Tibial artery (tissue), 4 donors: ENCODE measurements at regions not wholly inside any gene's neighbourhood (a gene's known extent, or its start where the extent isn't known, plus 50 kb on each side); places are given as distances from the start of the nearest gene placed in this dataset.

Experiments used
- DNase-seq, 2 donors: peaks; one replicate each; pipeline ENCODE4 v3.0.0-alpha.2; 2019
- H3K27ac ChIP-seq, 2 donors: fragments of 200-600 bp; sonication (generic) in 1 of 2; 1 replicate in 1 of 2; 2 replicates in 1 of 2; pipeline ENCODE4 v1.5.1; 2018 to 2019; ENCODE audit warnings: mild to moderate bottlenecking in 1 of 2
- H3K27me3 ChIP-seq, 2 donors: fragments of 200-600 bp; sonication (generic) in 1 of 2; one replicate each; pipeline versions ENCODE4 v1.5.1 to v1.6.0; 2016 to 2019
- H3K36me3 ChIP-seq, 3 donors: fragments of 200-600 bp; sonication (generic) in 2 of 3; one replicate each; pipeline ENCODE4 v1.5.1; 2016 to 2019; ENCODE audit warnings: mild to moderate bottlenecking in 2 of 3
- H3K4me1 ChIP-seq, 4 donors: fragments of 200-600 bp; sonication (generic) in 2 of 4; 1 replicate in 3 of 4; 2 replicates in 1 of 4; pipeline ENCODE4 v1.5.1; 2016 to 2019
- H3K4me3 ChIP-seq, 2 donors: fragments of 200-600 bp; sonication (generic) in 1 of 2; 1 replicate in 1 of 2; 2 replicates in 1 of 2; pipeline ENCODE4 v1.5.1; 2018 to 2019; ENCODE audit warnings: mild to moderate bottlenecking in 2 of 2
- H3K9me3 ChIP-seq, 3 donors: fragments of 200-600 bp; sonication (generic) in 1 of 3; one replicate each; pipeline ENCODE4 v1.5.1; 2016 to 2019
- intact Hi-C: fragments of 100-400 bp; cut with DNase I; formaldehyde crosslinking; loops from one replicate; pipeline ENCODE4 v1.15.0; 2023; ENCODE audit warnings: low total_unique reads
- TF ChIP-seq, protein P1 (sequence below), 2 experiments: fragments of 200-600 bp in 1 of 2; fragments of 450-650 bp in 1 of 2; IDR thresholded peaks; one replicate each; pipeline ENCODE4 v1.5.1; 2017 to 2019; ENCODE audit warnings: antibody characterized with exemption in 2 of 2, mild to moderate bottlenecking in 1 of 2, moderate library complexity in 1 of 2

DNA sequence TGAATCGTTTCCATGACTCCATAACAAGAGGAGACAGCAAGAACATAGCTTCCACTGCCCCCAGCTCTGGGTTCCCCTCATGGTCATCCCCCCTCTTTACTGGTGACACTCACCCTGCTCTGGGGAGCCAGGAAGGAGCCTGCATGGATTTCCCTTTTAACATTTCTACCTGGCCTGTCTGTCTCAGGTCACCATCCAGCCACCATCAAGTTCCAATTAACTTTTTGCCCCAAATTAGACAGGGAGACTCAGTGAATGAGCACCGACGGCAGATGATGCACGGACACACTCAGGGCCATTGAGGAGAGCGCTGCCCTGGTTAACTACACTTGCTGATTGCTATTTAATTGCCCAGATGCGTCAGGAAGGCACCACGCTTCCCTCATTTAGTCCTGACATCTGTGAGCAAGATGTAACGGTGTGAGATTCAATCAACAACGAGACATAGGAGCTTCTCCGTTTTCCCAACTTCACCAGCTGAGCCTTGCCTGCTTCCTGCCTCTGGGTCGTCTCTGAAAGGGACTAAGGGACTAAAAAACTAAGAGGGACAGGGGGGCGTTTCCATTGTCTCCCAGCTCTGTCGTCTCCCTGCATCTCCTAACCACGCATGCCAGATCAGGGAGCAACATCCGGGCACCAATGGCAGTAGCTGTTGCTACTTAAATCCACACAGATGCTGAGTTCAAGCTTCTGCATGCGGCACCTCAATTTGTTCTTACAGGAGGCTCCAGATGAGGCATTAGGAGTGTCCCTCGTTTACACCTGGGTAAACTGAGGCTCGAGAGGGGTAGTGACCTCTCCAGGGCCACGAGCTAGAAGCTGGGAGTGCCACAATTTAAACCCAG lies 426.7 kb downstream of the NPHP4 start:
- H3K4me3 ChIP-seq = no peak overlapping the region
- H3K9me3 ChIP-seq = no peaks in the 10 kb centered on the region
- TF ChIP-seq, protein P1, sequence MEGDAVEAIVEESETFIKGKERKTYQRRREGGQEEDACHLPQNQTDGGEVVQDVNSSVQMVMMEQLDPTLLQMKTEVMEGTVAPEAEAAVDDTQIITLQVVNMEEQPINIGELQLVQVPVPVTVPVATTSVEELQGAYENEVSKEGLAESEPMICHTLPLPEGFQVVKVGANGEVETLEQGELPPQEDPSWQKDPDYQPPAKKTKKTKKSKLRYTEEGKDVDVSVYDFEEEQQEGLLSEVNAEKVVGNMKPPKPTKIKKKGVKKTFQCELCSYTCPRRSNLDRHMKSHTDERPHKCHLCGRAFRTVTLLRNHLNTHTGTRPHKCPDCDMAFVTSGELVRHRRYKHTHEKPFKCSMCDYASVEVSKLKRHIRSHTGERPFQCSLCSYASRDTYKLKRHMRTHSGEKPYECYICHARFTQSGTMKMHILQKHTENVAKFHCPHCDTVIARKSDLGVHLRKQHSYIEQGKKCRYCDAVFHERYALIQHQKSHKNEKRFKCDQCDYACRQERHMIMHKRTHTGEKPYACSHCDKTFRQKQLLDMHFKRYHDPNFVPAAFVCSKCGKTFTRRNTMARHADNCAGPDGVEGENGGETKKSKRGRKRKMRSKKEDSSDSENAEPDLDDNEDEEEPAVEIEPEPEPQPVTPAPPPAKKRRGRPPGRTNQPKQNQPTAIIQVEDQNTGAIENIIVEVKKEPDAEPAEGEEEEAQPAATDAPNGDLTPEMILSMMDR (IDR thresholded peaks at IDR 0.05) = no peak
- no peaks in the 10 kb centered on the region for H3K4me1 ChIP-seq
- peak in 1 of 2 donors; percentile 21 for DNase-seq
- intact Hi-C loops = no loop called here
- no peak overlapping the region for H3K27ac ChIP-seq
- peaks cover 0 to 10% of the 10 kb centered on the region in 2 donors for H3K27me3 ChIP-seq
- H3K36me3 ChIP-seq = no peaks in the 10 kb centered on the region

DNA sequence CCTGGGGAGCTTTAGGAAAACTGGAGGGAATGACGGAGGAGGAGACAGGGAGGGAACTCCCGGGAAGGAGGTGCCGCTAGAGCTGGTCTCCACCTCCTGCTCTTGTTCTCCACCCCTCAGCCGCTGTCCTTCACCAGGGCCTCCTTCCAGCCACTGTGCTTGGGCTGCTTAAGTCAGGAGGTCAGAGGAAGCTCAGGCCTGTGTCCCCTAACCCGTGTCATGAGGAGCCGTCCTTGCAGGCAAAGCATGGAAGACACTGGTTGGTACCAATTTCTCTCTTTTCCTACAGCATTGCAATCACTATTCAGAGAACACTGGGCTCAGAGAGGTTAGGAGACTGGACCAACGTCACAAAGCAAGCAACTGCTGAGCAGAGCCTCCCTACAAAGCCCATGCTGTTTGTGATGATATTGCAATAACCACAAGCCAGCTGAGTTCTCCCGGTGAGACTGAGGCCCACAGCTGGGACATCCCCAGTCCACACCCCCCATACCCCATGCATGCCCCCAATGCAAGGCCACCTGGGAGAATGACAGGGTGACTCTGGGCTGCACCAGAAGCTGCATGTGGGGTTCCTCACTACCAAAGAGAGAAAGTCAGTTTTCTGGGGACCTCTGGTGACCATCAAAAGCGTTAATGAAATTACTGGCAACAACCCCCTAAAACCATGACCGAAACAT lies 427.5 kb downstream of the NPHP4 start:
- intact Hi-C loops = no loop called here

DNA sequence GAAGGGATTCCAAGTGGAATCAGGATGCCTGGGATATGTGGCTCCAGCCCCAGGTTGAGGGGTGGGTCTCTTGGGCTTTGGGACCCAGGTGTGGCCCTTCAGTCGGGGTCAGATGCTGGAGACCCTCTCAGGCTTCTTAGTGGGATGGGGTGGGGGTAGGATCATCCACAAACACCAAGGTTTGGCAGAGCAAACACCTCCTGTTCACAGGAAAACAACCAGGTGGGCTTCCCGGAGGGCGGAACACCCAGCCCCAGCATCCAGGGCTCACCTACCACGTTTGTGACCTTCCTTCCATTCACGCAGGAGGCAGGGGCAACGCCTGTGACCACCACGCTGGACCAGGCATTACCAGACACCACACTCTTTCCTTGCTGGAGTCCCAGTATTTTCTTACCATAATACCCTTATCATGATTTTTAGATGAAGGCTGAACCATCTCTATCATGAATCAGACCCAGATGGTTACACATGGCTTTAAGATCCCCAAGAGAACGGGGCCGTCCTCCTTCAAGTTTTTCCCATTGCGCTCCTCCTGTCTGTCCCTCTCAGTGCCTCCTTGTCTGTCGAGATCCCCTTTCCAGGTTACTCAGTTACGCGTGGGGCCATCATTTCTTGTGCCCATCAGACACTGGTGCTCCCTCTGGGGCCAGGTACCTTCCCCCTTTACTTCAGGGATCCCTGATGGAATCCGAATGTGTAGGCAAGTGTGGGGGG lies 428.2 kb downstream of the NPHP4 start:
- no peak overlapping the region for H3K4me3 ChIP-seq
- no peaks in the 10 kb centered on the region for H3K36me3 ChIP-seq
- H3K27me3 ChIP-seq = peaks cover 0 to 10% of the 10 kb centered on the region in 2 donors
- H3K27ac ChIP-seq = no peak overlapping the region
- no peaks in the 10 kb centered on the region for H3K9me3 ChIP-seq
- DNase-seq = peak in 1 of 2 donors; percentile 47
- H3K4me1 ChIP-seq = no peaks in the 10 kb centered on the region
- TF ChIP-seq, protein P1 (IDR thresholded peaks at IDR 0.05) = no peak
- intact Hi-C loops = no loop called here

More for the DNA sequence above, 427.5 kb downstream of the NPHP4 start:
- Histone ChIP-seq H3K36me3 (no peaks in the 10 kb centered on the region), H3K27me3 (peaks cover 0 to 10% of the 10 kb centered on the region in 2 donors), H3K4me3 (no peak overlapping the region), H3K9me3 (no peaks in the 10 kb centered on the region), H3K4me1 (no peaks in the 10 kb centered on the region), H3K27ac (no peak overlapping the region)
- TF ChIP-seq, protein P1 (IDR thresholded peaks at IDR 0.05) = no peak
- peak in 1 of 2 donors; percentile 28 for DNase-seq

DNA sequence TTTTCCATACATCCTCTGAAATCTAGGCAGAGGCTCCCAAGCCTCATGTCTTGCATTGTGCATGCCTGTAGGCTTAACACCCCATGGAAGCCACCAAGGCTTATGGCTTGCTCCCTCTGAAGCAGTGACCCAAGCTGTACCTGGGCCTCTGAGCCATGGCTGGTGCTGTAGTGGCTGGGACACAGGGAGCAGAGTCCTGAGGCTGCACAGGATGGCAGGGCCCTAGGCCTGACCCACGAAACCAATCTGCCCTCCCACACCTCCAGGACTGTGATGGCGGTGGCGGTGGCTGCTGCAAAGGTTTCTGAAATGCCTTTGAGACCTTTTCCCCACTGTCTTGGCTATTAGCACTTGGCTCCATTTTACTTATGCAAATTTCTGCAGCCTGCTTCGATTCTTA lies 429.5 kb downstream of the NPHP4 start:
- DNase-seq = no peak
- Histone ChIP-seq H3K36me3 (no peaks in the 10 kb centered on the region), H3K4me1 (no peaks in the 10 kb centered on the region), H3K27ac (no peak overlapping the region), H3K4me3 (no peak overlapping the region), H3K9me3 (peaks cover 0 to 6% (median 6%) of the 10 kb centered on the region in 3 donors), H3K27me3 (peaks cover 0 to 10% of the 10 kb centered on the region in 2 donors)
- TF ChIP-seq, protein P1 (IDR thresholded peaks at IDR 0.05) = no peak
- intact Hi-C loops = no loop called here

DNA sequence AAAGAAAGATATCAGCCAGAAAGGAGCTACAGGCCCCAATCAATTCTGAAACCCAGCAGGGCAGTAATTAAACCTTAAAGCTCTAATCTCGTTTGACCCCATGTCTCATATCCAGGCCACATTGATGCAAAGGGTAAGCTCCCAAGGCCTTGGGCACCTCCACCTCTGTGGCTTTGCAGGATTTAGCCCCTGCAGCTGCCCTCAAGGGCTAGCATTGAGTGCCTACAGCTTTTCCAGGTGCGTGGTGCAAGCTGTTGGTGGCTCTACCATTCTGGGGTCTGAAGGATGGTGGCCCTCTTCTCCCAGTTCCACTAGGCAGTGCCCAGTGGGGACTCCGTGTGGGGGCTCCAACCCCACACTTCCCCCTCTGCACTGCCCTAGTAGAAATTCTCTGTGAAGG lies 429.9 kb downstream of the NPHP4 start:
- no peak for DNase-seq

More for the DNA sequence above, 429.9 kb downstream of the NPHP4 start:
- intact Hi-C loops = no loop called here
- Histone ChIP-seq H3K27ac (no peak overlapping the region), H3K4me3 (no peak overlapping the region), H3K36me3 (no peaks in the 10 kb centered on the region), H3K27me3 (peaks cover 0 to 10% of the 10 kb centered on the region in 2 donors), H3K4me1 (no peaks in the 10 kb centered on the region), H3K9me3 (peaks cover 0 to 6% (median 6%) of the 10 kb centered on the region in 3 donors)
- TF ChIP-seq, protein P1 (IDR thresholded peaks at IDR 0.05) = no peak
